ENCODE measurements at regions not wholly inside any gene's neighbourhood (a gene's known extent, or its start where the extent isn't known, plus 50 kb on each side); places are given as distances from the start of the nearest gene placed in this dataset.

DNA sequence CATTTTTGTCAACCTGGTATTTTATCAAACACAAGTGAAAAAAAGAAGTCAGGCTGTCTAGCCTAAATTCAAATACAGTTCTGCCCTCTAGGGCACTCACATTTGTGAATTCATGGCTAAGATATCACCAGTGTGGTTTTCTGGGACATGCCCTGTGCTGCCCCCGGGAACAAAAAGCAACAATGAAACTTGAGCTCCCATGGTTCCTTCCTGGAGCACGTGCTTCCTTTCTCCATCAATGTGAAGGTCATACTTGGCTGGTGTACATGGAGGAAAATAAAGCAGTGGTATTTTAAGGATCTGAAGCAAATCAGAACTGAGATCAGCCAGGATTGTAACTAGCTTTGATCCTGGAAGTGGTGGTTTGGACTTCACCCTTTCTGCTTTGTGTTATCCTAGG lies 128.9 kb upstream of the FRMD4A start:
- TF ChIP-seq, protein P1, sequence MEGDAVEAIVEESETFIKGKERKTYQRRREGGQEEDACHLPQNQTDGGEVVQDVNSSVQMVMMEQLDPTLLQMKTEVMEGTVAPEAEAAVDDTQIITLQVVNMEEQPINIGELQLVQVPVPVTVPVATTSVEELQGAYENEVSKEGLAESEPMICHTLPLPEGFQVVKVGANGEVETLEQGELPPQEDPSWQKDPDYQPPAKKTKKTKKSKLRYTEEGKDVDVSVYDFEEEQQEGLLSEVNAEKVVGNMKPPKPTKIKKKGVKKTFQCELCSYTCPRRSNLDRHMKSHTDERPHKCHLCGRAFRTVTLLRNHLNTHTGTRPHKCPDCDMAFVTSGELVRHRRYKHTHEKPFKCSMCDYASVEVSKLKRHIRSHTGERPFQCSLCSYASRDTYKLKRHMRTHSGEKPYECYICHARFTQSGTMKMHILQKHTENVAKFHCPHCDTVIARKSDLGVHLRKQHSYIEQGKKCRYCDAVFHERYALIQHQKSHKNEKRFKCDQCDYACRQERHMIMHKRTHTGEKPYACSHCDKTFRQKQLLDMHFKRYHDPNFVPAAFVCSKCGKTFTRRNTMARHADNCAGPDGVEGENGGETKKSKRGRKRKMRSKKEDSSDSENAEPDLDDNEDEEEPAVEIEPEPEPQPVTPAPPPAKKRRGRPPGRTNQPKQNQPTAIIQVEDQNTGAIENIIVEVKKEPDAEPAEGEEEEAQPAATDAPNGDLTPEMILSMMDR (IDR thresholded peaks at IDR 0.05): no peak
- no peak for TF ChIP-seq POLR2A (IDR thresholded peaks at IDR 0.05; ENCODE audit: low read depth)

Data from esophagus muscularis mucosa (tissue), 3 donors.